SH-SY5Y (cell line): ENCODE measurements at regions not wholly inside any gene's neighbourhood (a gene's known extent, or its start where the extent isn't known, plus 50 kb on each side); places are given as distances from the start of the nearest gene placed in this dataset.

ENCODE experiments used
- GATA2 ChIP-seq: IDR thresholded peaks from 2 replicates; pipeline ENCODE4 v1.6.1; 2011; ENCODE audit warnings: mild to moderate bottlenecking, low read depth, low read length
- GATA3 ChIP-seq: IDR thresholded peaks from 2 replicates; pipeline ENCODE4 v1.6.1; 2011; ENCODE audit warnings: low read depth, mild to moderate bottlenecking, low read length, moderate library complexity

- no peak for TF ChIP-seq GATA2
- TF ChIP-seq GATA3: no peak
Observed at GRCh38 chr10:29205787-29206186, 83.1 kb upstream of the LYZL1 start.
